ENCODE measurements at regions not wholly inside any gene's neighbourhood (a gene's known extent, or its start where the extent isn't known, plus 50 kb on each side); places are given as distances from the start of the nearest gene placed in this dataset.

DNA sequence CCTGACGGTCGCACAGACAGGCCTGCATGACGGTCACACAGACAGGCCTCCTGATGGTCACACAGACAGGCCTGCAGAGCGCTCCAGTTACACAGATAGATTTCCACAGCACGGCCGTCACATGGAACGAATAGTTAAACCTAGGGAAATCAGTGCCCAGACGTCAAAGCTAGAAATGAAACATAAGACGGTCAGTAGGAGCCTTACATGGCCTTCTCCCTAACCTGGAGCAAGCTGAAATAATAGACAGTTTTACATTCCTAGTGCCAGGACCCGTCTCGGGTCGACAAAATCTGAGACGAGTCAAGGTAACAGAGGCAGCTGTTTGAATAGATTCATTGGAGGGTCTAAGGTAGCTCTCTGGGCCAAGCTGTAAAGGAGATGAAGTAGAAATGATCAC lies 126.9 kb downstream of the MTNR1A start:
- no peak for TF ChIP-seq CTCF (IDR thresholded peaks at IDR 0.05)
- H3K36me3 Mint-ChIP-seq (ENCODE audit: unreplicated experiment): no peaks in the 10 kb centered on the region

GRCh38 chr4:186424745-186425144 lies 130.6 kb downstream of the MTNR1A start:
- TF ChIP-seq CTCF (IDR thresholded peaks at IDR 0.05): no peak
- H3K36me3 Mint-ChIP-seq (ENCODE audit: unreplicated experiment): no peaks in the 10 kb centered on the region
- H3K9me3 Mint-ChIP-seq (ENCODE audit: unreplicated experiment): no peaks in the 10 kb centered on the region
- H3K27me3 Mint-ChIP-seq (ENCODE audit: unreplicated experiment): peaks cover 16% of the 10 kb centered on the region
- no peaks in the 10 kb centered on the region for H3K4me1 Mint-ChIP-seq (ENCODE audit: unreplicated experiment)
- DNase-seq (ENCODE audit: extremely low spot score, unreplicated experiment): no peak
- H3K27ac Mint-ChIP-seq (ENCODE audit: unreplicated experiment): no peak overlapping the region
- H3K4me3 Mint-ChIP-seq (ENCODE audit: unreplicated experiment): no peak overlapping the region

More for the DNA sequence above, 126.9 kb downstream of the MTNR1A start:
- no peak for DNase-seq (ENCODE audit: extremely low spot score, unreplicated experiment)
- peaks cover 5% of the 10 kb centered on the region for H3K27me3 Mint-ChIP-seq (ENCODE audit: unreplicated experiment)
- no peaks in the 10 kb centered on the region for H3K4me1 Mint-ChIP-seq (ENCODE audit: unreplicated experiment)
- no peak overlapping the region for H3K27ac Mint-ChIP-seq (ENCODE audit: unreplicated experiment)
- H3K4me3 Mint-ChIP-seq (ENCODE audit: unreplicated experiment): no peak overlapping the region
- no peaks in the 10 kb centered on the region for H3K9me3 Mint-ChIP-seq (ENCODE audit: unreplicated experiment)

DNA sequence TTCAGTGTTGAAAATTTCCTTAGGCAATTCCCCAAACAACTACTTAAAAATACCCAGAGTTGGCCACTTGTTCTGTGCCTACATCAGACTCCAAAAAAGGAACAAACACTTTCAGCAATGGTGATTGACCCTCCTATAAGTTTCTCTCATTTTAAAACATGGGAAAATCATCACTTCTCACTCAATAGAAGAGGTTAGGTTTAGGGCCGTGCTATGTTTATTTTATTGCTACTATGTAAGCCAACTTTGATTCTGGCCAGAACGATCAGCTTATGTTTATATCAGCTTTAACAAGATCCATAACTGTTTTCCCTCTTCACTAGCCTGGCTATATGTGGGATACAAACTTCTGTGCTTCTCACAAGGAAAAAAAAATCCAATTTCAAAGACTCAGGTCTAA lies 133.1 kb downstream of the MTNR1A start:
- TF ChIP-seq CTCF (IDR thresholded peaks at IDR 0.05): no peak
- Mint-ChIP-seq H3K4me3 (ENCODE audit: unreplicated experiment) (no peak overlapping the region), H3K4me1 (ENCODE audit: unreplicated experiment) (no peaks in the 10 kb centered on the region), H3K9me3 (ENCODE audit: unreplicated experiment) (no peaks in the 10 kb centered on the region), H3K27ac (ENCODE audit: unreplicated experiment) (no peak overlapping the region), H3K27me3 (ENCODE audit: unreplicated experiment) (peaks cover 27% of the 10 kb centered on the region), H3K36me3 (ENCODE audit: unreplicated experiment) (no peaks in the 10 kb centered on the region)
- DNase-seq (ENCODE audit: extremely low spot score, unreplicated experiment): no peak

GRCh38 chr4:186416451-186417060 lies 138.8 kb downstream of the MTNR1A start:
- no peak overlapping the region for H3K4me3 Mint-ChIP-seq (ENCODE audit: unreplicated experiment)
- H3K9me3 Mint-ChIP-seq (ENCODE audit: unreplicated experiment): no peaks in the 10 kb centered on the region
- no peak overlapping the region for H3K27ac Mint-ChIP-seq (ENCODE audit: unreplicated experiment)
- peaks cover 40% of the 10 kb centered on the region for H3K27me3 Mint-ChIP-seq (ENCODE audit: unreplicated experiment)
- DNase-seq (ENCODE audit: extremely low spot score, unreplicated experiment): no peak
- no peaks in the 10 kb centered on the region for H3K36me3 Mint-ChIP-seq (ENCODE audit: unreplicated experiment)
- H3K4me1 Mint-ChIP-seq (ENCODE audit: unreplicated experiment): no peaks in the 10 kb centered on the region
- no peak for TF ChIP-seq CTCF (IDR thresholded peaks at IDR 0.05)

DNA sequence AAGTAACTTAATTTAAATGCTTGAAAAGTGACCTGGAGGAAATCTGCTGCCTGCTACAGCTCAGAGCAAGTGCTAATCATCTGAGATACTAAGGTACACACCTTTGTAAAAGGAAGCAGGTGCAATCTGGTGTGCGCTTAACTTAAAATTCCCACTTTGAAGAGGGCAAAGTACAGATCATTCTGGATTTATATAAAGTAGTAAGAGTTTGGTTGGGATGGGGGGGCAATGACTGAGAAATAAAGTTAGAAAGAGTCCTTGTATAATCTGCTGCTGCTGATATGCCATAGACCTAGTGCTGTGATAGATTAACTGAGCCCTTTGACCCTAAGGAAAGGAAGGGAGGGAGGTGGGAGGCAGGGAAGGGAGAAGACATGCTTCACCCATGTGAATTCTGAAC lies 141.0 kb downstream of the MTNR1A start:
- Mint-ChIP-seq H3K27me3 (ENCODE audit: unreplicated experiment) (peaks cover 35% of the 10 kb centered on the region), H3K27ac (ENCODE audit: unreplicated experiment) (no peak overlapping the region), H3K4me1 (ENCODE audit: unreplicated experiment) (no peaks in the 10 kb centered on the region), H3K36me3 (ENCODE audit: unreplicated experiment) (no peaks in the 10 kb centered on the region), H3K9me3 (ENCODE audit: unreplicated experiment) (no peaks in the 10 kb centered on the region), H3K4me3 (ENCODE audit: unreplicated experiment) (no peak overlapping the region)
- TF ChIP-seq CTCF (IDR thresholded peaks at IDR 0.05): no peak
- no peak for DNase-seq (ENCODE audit: extremely low spot score, unreplicated experiment)
